ENCODE measurements at regions not wholly inside any gene's neighbourhood (a gene's known extent, or its start where the extent isn't known, plus 50 kb on each side); places are given as distances from the start of the nearest gene placed in this dataset.
"Not testable (repeated sequence)": the region's sequence is repeated elsewhere in the genome, so short reads cannot be mapped to it uniquely, and the experiment has no call there.

- Histone ChIP-seq H3K4me3 (ENCODE audit: severe bottlenecking) (no peak overlapping the region), H3K9me3 (ENCODE audit: severe bottlenecking) (no peaks in the 10 kb centered on the region), H3K27me3 (ENCODE audit: insufficient read depth, poor library complexity, severe bottlenecking) (no peaks in the 10 kb centered on the region), H3K4me1 (ENCODE audit: insufficient read depth, poor library complexity, severe bottlenecking) (no peaks in the 10 kb centered on the region), H3K27ac (ENCODE audit: poor library complexity, severe bottlenecking) (no peak overlapping the region), H3K36me3 (ENCODE audit: low read depth) (no peaks in the 10 kb centered on the region)
- DNase-seq (ENCODE audit: low spot score): no peak
- TF ChIP-seq CTCF (IDR thresholded peaks at IDR 0.05; ENCODE audit: poor library complexity, severe bottlenecking): no peak
- no peak for ATAC-seq (ENCODE audit: low read depth)
These were observed 1675.7 kb upstream of the B3GALT2 start for GRCh38 chr1:194862129-194862528.

GRCh38 chr1:194860248-194861201 is 1674.1 kb upstream of the B3GALT2 start:
- Histone ChIP-seq H3K36me3 (ENCODE audit: low read depth) (no peaks in the 10 kb centered on the region), H3K9me3 (ENCODE audit: severe bottlenecking) (no peaks in the 10 kb centered on the region), H3K27ac (ENCODE audit: poor library complexity, severe bottlenecking) (no peak overlapping the region), H3K4me3 (ENCODE audit: severe bottlenecking) (no peak overlapping the region), H3K4me1 (ENCODE audit: insufficient read depth, poor library complexity, severe bottlenecking) (no peaks in the 10 kb centered on the region), H3K27me3 (ENCODE audit: insufficient read depth, poor library complexity, severe bottlenecking) (no peaks in the 10 kb centered on the region)
- DNase-seq (ENCODE audit: low spot score): no peak
- ATAC-seq (ENCODE audit: low read depth): no peak
- TF ChIP-seq CTCF (IDR thresholded peaks at IDR 0.05; ENCODE audit: poor library complexity, severe bottlenecking): no peak

GRCh38 chr1:194859481-194860154 is 1673.2 kb upstream of the B3GALT2 start:
- not testable (repeated sequence) for H3K27me3 ChIP-seq (ENCODE audit: insufficient read depth, poor library complexity, severe bottlenecking); DNase-seq (ENCODE audit: low spot score); H3K9me3 ChIP-seq (ENCODE audit: severe bottlenecking); H3K4me1 ChIP-seq (ENCODE audit: insufficient read depth, poor library complexity, severe bottlenecking); H3K27ac ChIP-seq (ENCODE audit: poor library complexity, severe bottlenecking); H3K36me3 ChIP-seq (ENCODE audit: low read depth); ATAC-seq (ENCODE audit: low read depth); H3K4me3 ChIP-seq (ENCODE audit: severe bottlenecking)

- H3K27me3 ChIP-seq (ENCODE audit: insufficient read depth, poor library complexity, severe bottlenecking); H3K27ac ChIP-seq (ENCODE audit: poor library complexity, severe bottlenecking); H3K4me1 ChIP-seq (ENCODE audit: insufficient read depth, poor library complexity, severe bottlenecking); DNase-seq (ENCODE audit: low spot score); H3K36me3 ChIP-seq (ENCODE audit: low read depth); H3K4me3 ChIP-seq (ENCODE audit: severe bottlenecking); ATAC-seq (ENCODE audit: low read depth); H3K9me3 ChIP-seq (ENCODE audit: severe bottlenecking): not testable (repeated sequence)
These were observed 1672.5 kb upstream of the B3GALT2 start for GRCh38 chr1:194858811-194859480.

GRCh38 chr1:194857413-194857812 is 1671.0 kb upstream of the B3GALT2 start:
- Histone ChIP-seq H3K9me3 (ENCODE audit: severe bottlenecking) (no peaks in the 10 kb centered on the region), H3K36me3 (ENCODE audit: low read depth) (no peaks in the 10 kb centered on the region), H3K4me1 (ENCODE audit: insufficient read depth, poor library complexity, severe bottlenecking) (no peaks in the 10 kb centered on the region), H3K27ac (ENCODE audit: poor library complexity, severe bottlenecking) (no peak overlapping the region), H3K27me3 (ENCODE audit: insufficient read depth, poor library complexity, severe bottlenecking) (no peaks in the 10 kb centered on the region), H3K4me3 (ENCODE audit: severe bottlenecking) (no peak overlapping the region)
- TF ChIP-seq CTCF (IDR thresholded peaks at IDR 0.05; ENCODE audit: poor library complexity, severe bottlenecking): no peak
- ATAC-seq (ENCODE audit: low read depth): no peak
- no peak for DNase-seq (ENCODE audit: low spot score)

Data from RWPE2 (cell line).